ENCODE measurements at regions not wholly inside any gene's neighbourhood (a gene's known extent, or its start where the extent isn't known, plus 50 kb on each side); places are given as distances from the start of the nearest gene placed in this dataset.

DNA sequence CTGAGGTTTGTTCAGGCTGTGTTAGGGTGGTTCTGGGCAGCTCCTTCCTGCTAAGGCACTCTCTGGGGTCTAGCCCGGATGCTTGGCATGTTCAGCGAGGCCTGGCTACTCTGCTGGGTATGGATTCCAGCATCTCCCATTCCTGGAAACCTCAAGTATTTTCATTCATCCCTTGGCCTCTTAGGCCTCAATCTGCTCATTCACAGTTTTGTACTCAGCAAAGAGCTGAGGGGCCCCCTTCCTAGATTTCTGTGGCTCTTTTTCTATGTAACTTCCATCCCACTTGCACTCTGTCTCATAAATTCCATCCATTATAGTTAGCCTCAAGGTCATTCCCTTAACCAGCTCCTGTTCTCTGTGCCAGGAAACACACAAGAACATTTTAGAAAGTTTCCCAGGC is 798.8 kb upstream of the HS6ST1 start:
- no peak overlapping the region for H3K4me3 ChIP-seq
- no peak for TF ChIP-seq Cebpa-rat (IDR thresholded peaks at IDR 0.05)
- H3K27me3 ChIP-seq, result no peaks in the 10 kb centered on the region
- H3K36me3 ChIP-seq, result no peaks in the 10 kb centered on the region
- no peak overlapping the region for H3K27ac ChIP-seq
- 0 out of 20 replicates have a peak, but pooled peaks cover 0 to 4% (median 0%) of the 10 kb centered on the region in 10 experiments for H3K4me1 ChIP-seq
- no peaks in the 10 kb centered on the region for H4K20me1 ChIP-seq
- no peak overlapping the region for H3K4me2 ChIP-seq
- H3K9ac ChIP-seq, result no peak overlapping the region
- no peaks in the 10 kb centered on the region for H3K9me3 ChIP-seq (replicated peaks in 1 of 11)

DNA sequence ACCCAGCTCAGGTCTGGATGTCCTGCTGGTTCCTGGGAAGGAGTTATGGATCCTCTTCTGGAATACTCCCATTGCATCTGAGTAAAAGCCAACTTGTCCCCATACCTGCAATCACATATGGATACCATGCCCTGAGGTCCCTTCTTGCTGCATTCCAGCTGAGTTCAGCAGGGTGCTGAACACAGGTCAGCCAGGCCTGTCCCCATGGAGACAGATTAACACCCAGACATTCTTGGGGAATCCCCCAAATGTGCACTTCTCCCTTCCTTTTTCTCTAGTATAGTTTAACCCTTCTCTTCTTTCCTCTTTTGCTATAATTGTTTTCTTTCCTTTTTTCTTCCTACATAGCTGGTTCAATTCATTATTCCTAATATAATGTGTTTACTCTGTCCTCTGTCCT is 799.6 kb upstream of the HS6ST1 start:
- Histone ChIP-seq H4K20me1 (no peaks in the 10 kb centered on the region), H3K4me1 (0 out of 20 replicates have a peak, but pooled peaks cover 0 to 4% (median 0%) of the 10 kb centered on the region in 10 experiments), H3K9ac (no peak overlapping the region), H3K27ac (no peak overlapping the region), H3K9me3 (replicated peaks in 1 of 11) (no peaks in the 10 kb centered on the region), H3K4me2 (no peak overlapping the region; a peak in 1 of 22 replicates), H3K27me3 (no peaks in the 10 kb centered on the region), H3K4me3 (no peak overlapping the region), H3K36me3 (no peaks in the 10 kb centered on the region)
- TF ChIP-seq Cebpa-rat (IDR thresholded peaks at IDR 0.05), result no peak

DNA sequence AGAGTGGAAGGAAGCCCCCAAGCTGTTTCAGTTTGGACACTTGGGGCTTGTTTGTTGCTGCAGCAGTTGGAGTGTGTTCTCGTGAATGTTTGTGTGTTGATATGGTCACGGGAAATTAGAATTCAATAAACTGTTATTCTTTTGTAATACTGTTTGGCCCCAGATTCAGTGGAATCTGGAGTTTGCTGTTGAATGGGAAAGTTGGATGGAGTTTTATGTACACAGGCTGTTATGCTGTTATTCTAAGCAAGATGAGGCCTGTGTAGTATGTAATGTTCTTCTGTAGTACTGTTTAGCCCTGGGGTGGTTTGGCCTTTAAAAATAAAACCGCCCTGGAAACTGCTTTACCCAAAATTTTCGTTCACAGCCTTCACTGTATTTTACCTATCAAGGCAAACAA is 810.4 kb upstream of the HS6ST1 start:
- Histone ChIP-seq H3K4me2 (no peak overlapping the region), H3K9me3 (replicated peaks in 1 of 11) (peaks cover 14 to 25% (median 16%) of the 10 kb centered on the region in 11 experiments), H3K9ac (no peak overlapping the region), H4K20me1 (no peaks in the 10 kb centered on the region), H3K4me3 (no peak overlapping the region), H3K27ac (no peak overlapping the region), H3K36me3 (0 out of 22 replicates have a peak, but pooled peaks cover 0 to 3% (median 0%) of the 10 kb centered on the region in 11 experiments), H3K4me1 (no peaks in the 10 kb centered on the region), H3K27me3 (no peaks in the 10 kb centered on the region)
- no peak for TF ChIP-seq Cebpa-rat (IDR thresholded peaks at IDR 0.05)

- no peak overlapping the region for H3K9ac ChIP-seq
- H3K4me3 ChIP-seq, result no peak overlapping the region
- H3K27me3 ChIP-seq, result no peaks in the 10 kb centered on the region
- TF ChIP-seq Cebpa-rat (IDR thresholded peaks at IDR 0.05), result no peak
- no peak overlapping the region; a peak in 2 of 22 replicates for H3K4me2 ChIP-seq
- no peak overlapping the region for H3K27ac ChIP-seq
- peaks cover 2 to 12% (median 4%) of the 10 kb centered on the region in 11 experiments; a peak in 21 of 22 replicates for H3K9me3 ChIP-seq (replicated peaks in 1 of 11)
- H4K20me1 ChIP-seq, result no peaks in the 10 kb centered on the region
- H3K4me1 ChIP-seq, result peaks cover 0 to 8% (median 0%) of the 10 kb centered on the region in 10 experiments; a peak in 2 of 20 replicates
- no peaks in the 10 kb centered on the region for H3K36me3 ChIP-seq
These were observed 815.3 kb upstream of the HS6ST1 start for GRCh38 chr2:129133692-129134641.

GRCh38 chr2:129135017-129135416 is 816.3 kb upstream of the HS6ST1 start:
- Histone ChIP-seq H3K4me2 (no peak overlapping the region), H3K4me1 (peaks cover 0 to 8% (median 0%) of the 10 kb centered on the region in 10 experiments; a peak in 2 of 20 replicates), H3K9ac (no peak overlapping the region), H3K9me3 (replicated peaks in 1 of 11) (peaks cover 0 to 8% (median 0%) of the 10 kb centered on the region in 11 experiments; a peak in 2 of 22 replicates), H3K27me3 (no peaks in the 10 kb centered on the region), H4K20me1 (no peaks in the 10 kb centered on the region), H3K4me3 (no peak overlapping the region), H3K36me3 (no peaks in the 10 kb centered on the region), H3K27ac (no peak overlapping the region)
- TF ChIP-seq Cebpa-rat (IDR thresholded peaks at IDR 0.05), result no peak

DNA sequence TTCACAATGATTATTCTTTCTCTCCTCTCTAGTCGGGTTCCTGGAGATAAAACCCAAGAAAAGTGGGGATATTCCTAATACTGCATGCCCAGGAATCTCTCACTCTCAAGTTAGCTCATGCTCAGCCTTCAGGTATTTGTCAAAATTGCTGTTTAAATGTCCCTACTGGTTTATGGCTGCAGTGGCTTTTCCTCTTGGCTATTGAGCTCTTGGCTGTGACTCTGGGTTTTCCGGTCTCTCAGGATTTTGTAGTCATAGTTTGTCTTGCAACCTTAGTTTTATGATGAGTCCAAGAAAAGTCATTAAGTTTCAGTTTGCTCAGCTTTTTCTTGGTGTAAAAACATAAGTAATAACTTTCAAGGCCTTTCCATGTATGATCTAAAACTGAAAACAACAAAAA is 820.7 kb upstream of the HS6ST1 start:
- Histone ChIP-seq H3K27ac (no peak overlapping the region), H3K36me3 (no peaks in the 10 kb centered on the region), H4K20me1 (no peaks in the 10 kb centered on the region), H3K9ac (no peak overlapping the region), H3K4me2 (no peak overlapping the region), H3K4me3 (no peak overlapping the region), H3K9me3 (replicated peaks in 1 of 11) (peaks cover 3 to 13% (median 5%) of the 10 kb centered on the region in 11 experiments; a peak in 21 of 22 replicates), H3K4me1 (peaks cover 0 to 7% (median 0%) of the 10 kb centered on the region in 10 experiments; a peak in 2 of 20 replicates), H3K27me3 (no peaks in the 10 kb centered on the region)
- no peak for TF ChIP-seq Cebpa-rat (IDR thresholded peaks at IDR 0.05)

- H3K4me3 ChIP-seq, result no peak overlapping the region
- H3K4me2 ChIP-seq, result no peak overlapping the region
- TF ChIP-seq Cebpa-rat (IDR thresholded peaks at IDR 0.05), result no peak
- no peaks in the 10 kb centered on the region for H3K27me3 ChIP-seq
- H3K27ac ChIP-seq, result no peak overlapping the region
- no peaks in the 10 kb centered on the region for H3K36me3 ChIP-seq
- peaks cover 0 to 7% (median 0%) of the 10 kb centered on the region in 10 experiments; a peak in 2 of 20 replicates for H3K4me1 ChIP-seq
- H4K20me1 ChIP-seq, result no peaks in the 10 kb centered on the region
- H3K9ac ChIP-seq, result no peak overlapping the region
- H3K9me3 ChIP-seq (replicated peaks in 1 of 11), result peaks cover 7 to 17% (median 10%) of the 10 kb centered on the region in 11 experiments; a peak in 21 of 22 replicates
These were observed 823.8 kb upstream of the HS6ST1 start for GRCh38 chr2:129142465-129142864.

- Histone ChIP-seq H3K4me1 (peaks cover 0 to 7% (median 0%) of the 10 kb centered on the region in 10 experiments; a peak in 2 of 20 replicates), H4K20me1 (no peaks in the 10 kb centered on the region), H3K4me2 (no peak overlapping the region), H3K27ac (no peak overlapping the region), H3K36me3 (no peaks in the 10 kb centered on the region), H3K9me3 (replicated peaks in 1 of 11) (peaks cover 13 to 22% (median 20%) of the 10 kb centered on the region in 11 experiments; a peak in 21 of 22 replicates), H3K4me3 (no peak overlapping the region), H3K9ac (no peak overlapping the region), H3K27me3 (no peaks in the 10 kb centered on the region)
- TF ChIP-seq Cebpa-rat (IDR thresholded peaks at IDR 0.05), result no peak
These were observed 825.6 kb upstream of the HS6ST1 start for GRCh38 chr2:129144082-129144791.

GRCh38 chr2:129152514-129152913 is 827.0 kb upstream of the RAB6C start:
- H3K27me3 ChIP-seq, result no peaks in the 10 kb centered on the region
- TF ChIP-seq Cebpa-rat (IDR thresholded peaks at IDR 0.05), result no peak
- H3K36me3 ChIP-seq, result no peaks in the 10 kb centered on the region

More at GRCh38 chr2:129152514-129152913, 827.0 kb upstream of the RAB6C start:
- peaks cover 4 to 22% (median 16%) of the 10 kb centered on the region in 11 experiments; a peak in 14 of 22 replicates for H3K9me3 ChIP-seq (replicated peaks in 1 of 11)
- H3K4me3 ChIP-seq, result no peak overlapping the region
- no peak overlapping the region for H3K9ac ChIP-seq
- H3K27ac ChIP-seq, result no peak overlapping the region
- no peaks in the 10 kb centered on the region for H4K20me1 ChIP-seq
- no peak overlapping the region for H3K4me2 ChIP-seq
- H3K4me1 ChIP-seq, result no peaks in the 10 kb centered on the region

Data from BLaER1 treated with 17β-estradiol and CSF1 and Interleukin-3, amounts not matched to agents 10 nM and 100 nM (cell line).